Fibroblast of peridontal ligament (primary cell): ENCODE measurements at regions not wholly inside any gene's neighbourhood (a gene's known extent, or its start where the extent isn't known, plus 50 kb on each side); places are given as distances from the start of the nearest gene placed in this dataset.

Experiments
- DNase-seq: peaks from one replicate; pipeline ENCODE4 v3.0.0-alpha.2; 2010; ENCODE audit errors: extremely low read depth

GRCh38 chr3:186411994-186412393 is 50.0 kb upstream of the DGKG start:
- DNase-seq: no peak
